ENCODE measurements at regions not wholly inside any gene's neighbourhood (a gene's known extent, or its start where the extent isn't known, plus 50 kb on each side); places are given as distances from the start of the nearest gene placed in this dataset.

GRCh38 chr17:83007504-83008185 is 71.8 kb upstream of the METRNL start:
- no TSS peak for BruUV-seq (replicated peaks)
- TF ChIP-seq CTCF (IDR thresholded peaks at IDR 0.05; ENCODE audit: insufficient read depth in 1 of 2, low read depth in 1 of 2, low read length in 1 of 2, severe bottlenecking in 1 of 2, unreplicated experiment in 1 of 2): no peak
- Histone ChIP-seq H3K4me3 (ENCODE audit: low read depth, low read length) (no peak overlapping the region), H3K9me3 (no peaks in the 10 kb centered on the region), H3K4me1 (no peaks in the 10 kb centered on the region), H3K36me3 (ENCODE audit: control insufficient read depth, insufficient read depth, low read length) (no peaks in the 10 kb centered on the region), H3K27me3 (replicated peaks; ENCODE audit: control insufficient read depth, insufficient read depth, low read length) (no peaks in the 10 kb centered on the region)
- ChIA-PET POLR2A (no interaction called here), CTCF (no interaction called here)
- no peaks in the 10 kb centered on the region for H3K4me1 Mint-ChIP-seq (ENCODE audit: low read depth, unreplicated experiment)
- DNase-seq: no peak
- no peak overlapping the region for H3K4me3 Mint-ChIP-seq (ENCODE audit: unreplicated experiment)
- no peaks in the 10 kb centered on the region for H3K9me3 Mint-ChIP-seq (ENCODE audit: unreplicated experiment)
- no peak overlapping the region for H3K27ac Mint-ChIP-seq (ENCODE audit: unreplicated experiment)
- intact Hi-C loops (cut with micrococcal nuclease; ENCODE audit: unreplicated experiment): no loop called here
- H3K27me3 Mint-ChIP-seq (ENCODE audit: insufficient read depth, unreplicated experiment): no peaks in the 10 kb centered on the region
- H3K36me3 Mint-ChIP-seq (ENCODE audit: insufficient read depth, unreplicated experiment): no peaks in the 10 kb centered on the region

GRCh38 chr17:83008186-83008510 is 71.3 kb upstream of the METRNL start:
- no peaks in the 10 kb centered on the region for H3K4me1 ChIP-seq
- ChIA-PET POLR2A (no interaction called here), CTCF (no interaction called here)
- no peaks in the 10 kb centered on the region for H3K27me3 ChIP-seq (replicated peaks; ENCODE audit: control insufficient read depth, insufficient read depth, low read length)
- H3K4me1 Mint-ChIP-seq (ENCODE audit: low read depth, unreplicated experiment): no peaks in the 10 kb centered on the region
- H3K4me3 Mint-ChIP-seq (ENCODE audit: unreplicated experiment): no peak overlapping the region
- no peaks in the 10 kb centered on the region for H3K36me3 ChIP-seq (ENCODE audit: control insufficient read depth, insufficient read depth, low read length)
- no peaks in the 10 kb centered on the region for H3K9me3 Mint-ChIP-seq (ENCODE audit: unreplicated experiment)
- H3K27me3 Mint-ChIP-seq (ENCODE audit: insufficient read depth, unreplicated experiment): no peaks in the 10 kb centered on the region
- no peak overlapping the region for H3K27ac Mint-ChIP-seq (ENCODE audit: unreplicated experiment)
- intact Hi-C loops (cut with micrococcal nuclease; ENCODE audit: unreplicated experiment): no loop called here
- no peaks in the 10 kb centered on the region for H3K36me3 Mint-ChIP-seq (ENCODE audit: insufficient read depth, unreplicated experiment)
- no peak for DNase-seq
- H3K4me3 ChIP-seq (ENCODE audit: low read depth, low read length): no peak overlapping the region
- no TSS peak for BruUV-seq (replicated peaks)
- no peak for TF ChIP-seq CTCF (IDR thresholded peaks at IDR 0.05; ENCODE audit: insufficient read depth in 1 of 2, low read depth in 1 of 2, low read length in 1 of 2, severe bottlenecking in 1 of 2, unreplicated experiment in 1 of 2)
- no peaks in the 10 kb centered on the region for H3K9me3 ChIP-seq

- no peak for TF ChIP-seq CTCF (IDR thresholded peaks at IDR 0.05; ENCODE audit: insufficient read depth in 1 of 2, low read depth in 1 of 2, low read length in 1 of 2, severe bottlenecking in 1 of 2, unreplicated experiment in 1 of 2)
- Histone ChIP-seq H3K27me3 (replicated peaks; ENCODE audit: control insufficient read depth, insufficient read depth, low read length) (no peaks in the 10 kb centered on the region), H3K4me3 (ENCODE audit: low read depth, low read length) (no peak overlapping the region), H3K4me1 (no peaks in the 10 kb centered on the region), H3K36me3 (ENCODE audit: control insufficient read depth, insufficient read depth, low read length) (no peaks in the 10 kb centered on the region), H3K9me3 (no peaks in the 10 kb centered on the region)
- intact Hi-C loops (cut with micrococcal nuclease; ENCODE audit: unreplicated experiment): no loop called here
- Mint-ChIP-seq H3K27ac (ENCODE audit: unreplicated experiment) (no peak overlapping the region), H3K4me1 (ENCODE audit: low read depth, unreplicated experiment) (no peaks in the 10 kb centered on the region), H3K9me3 (ENCODE audit: unreplicated experiment) (no peaks in the 10 kb centered on the region), H3K36me3 (ENCODE audit: insufficient read depth, unreplicated experiment) (no peaks in the 10 kb centered on the region), H3K4me3 (ENCODE audit: unreplicated experiment) (no peak overlapping the region), H3K27me3 (ENCODE audit: insufficient read depth, unreplicated experiment) (no peaks in the 10 kb centered on the region)
- ChIA-PET POLR2A (no interaction called here), CTCF (no interaction called here)
- DNase-seq: no peak
- no TSS peak for BruUV-seq (replicated peaks)
Measured at GRCh38 chr17:83008526-83008925, 70.9 kb upstream of the METRNL start.
